ENCODE measurements at regions not wholly inside any gene's neighbourhood (a gene's known extent, or its start where the extent isn't known, plus 50 kb on each side); places are given as distances from the start of the nearest gene placed in this dataset.

DNA sequence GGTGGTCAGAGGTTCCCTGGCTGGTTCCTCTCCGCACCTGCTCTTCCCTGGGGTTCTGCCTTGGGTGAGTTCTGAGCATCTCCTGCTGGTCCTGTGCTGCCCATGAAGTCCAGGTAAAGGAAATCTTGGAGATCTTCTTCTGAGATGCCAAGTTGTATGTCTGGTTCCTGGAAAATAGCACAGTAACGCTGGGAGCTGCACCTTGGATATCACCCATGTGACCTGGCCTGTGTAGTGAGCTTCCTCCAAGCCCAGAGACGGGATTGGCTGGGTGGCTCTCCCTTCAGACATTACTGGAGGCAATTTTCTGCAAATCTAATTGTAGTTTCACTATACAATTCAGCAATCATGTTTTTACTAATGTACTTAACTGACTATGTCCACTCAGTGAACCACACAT is 1281.1 kb downstream of the TMEM121 start:
- no peak for TF ChIP-seq POLR2A (IDR thresholded peaks at IDR 0.05)
- no peak for TF ChIP-seq CTCF (IDR thresholded peaks at IDR 0.05)
- no peak for TF ChIP-seq EP300 (IDR thresholded peaks at IDR 0.05; ENCODE audit: low read depth)
- TF ChIP-seq POLR2AphosphoS5 (IDR thresholded peaks at IDR 0.05): no peak
